GM18517 (cell line): ENCODE measurements at regions not wholly inside any gene's neighbourhood (a gene's known extent, or its start where the extent isn't known, plus 50 kb on each side); places are given as distances from the start of the nearest gene placed in this dataset.

Experiments
- ATAC-seq: cut with Tn5 transposase; IDR thresholded peaks from one replicate; pipeline ENCODE4 v1.9.1; 2021; ENCODE audit warnings: mild to moderate bottlenecking, moderate library complexity; ENCODE audit not compliant: unreplicated experiment

DNA sequence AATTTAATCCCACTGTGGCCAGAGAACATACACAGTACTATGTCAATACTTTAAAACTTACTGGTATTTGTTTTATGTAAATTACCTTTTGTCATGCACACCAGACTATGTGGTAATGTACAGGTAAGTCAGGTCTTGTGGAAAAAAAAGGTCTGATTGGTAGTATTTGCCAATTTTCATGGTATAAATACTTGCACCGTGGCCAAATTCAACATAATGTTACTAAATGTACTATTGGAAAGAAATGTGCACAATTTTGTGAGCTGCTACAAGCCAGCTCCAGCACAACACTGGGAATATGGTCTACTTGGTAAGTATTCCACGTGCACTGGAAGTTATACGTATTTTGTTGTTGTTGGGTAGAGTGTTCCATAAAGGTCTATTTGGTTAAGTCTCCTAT lies 392.5 kb downstream of the RPS24 start:
- ATAC-seq: no peak

DNA sequence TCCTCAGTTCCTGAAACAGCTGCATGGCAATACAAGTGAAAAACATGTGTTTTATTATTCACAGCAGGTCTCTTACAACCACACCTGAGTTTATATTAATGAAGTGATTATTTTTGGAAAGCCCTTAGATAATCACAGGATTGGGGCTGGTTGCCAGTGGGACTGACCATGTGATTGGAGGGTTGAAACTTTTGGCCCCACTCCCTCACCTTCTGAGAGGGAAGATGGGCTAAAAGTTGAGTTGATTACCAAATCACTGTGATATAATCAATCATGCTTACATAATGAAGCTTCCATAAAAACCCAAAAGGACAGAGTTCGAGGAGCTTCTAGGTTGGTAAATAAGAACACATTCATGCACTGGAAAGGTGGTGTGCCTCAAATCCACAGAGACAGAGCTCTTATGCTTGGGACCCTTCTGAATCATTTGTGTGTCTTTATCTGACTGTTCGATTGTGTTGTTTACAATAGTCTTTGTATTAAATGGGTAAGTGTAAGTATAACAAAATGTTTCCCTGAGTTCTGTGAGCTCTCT lies 393.9 kb downstream of the RPS24 start:
- ATAC-seq: no peak

DNA sequence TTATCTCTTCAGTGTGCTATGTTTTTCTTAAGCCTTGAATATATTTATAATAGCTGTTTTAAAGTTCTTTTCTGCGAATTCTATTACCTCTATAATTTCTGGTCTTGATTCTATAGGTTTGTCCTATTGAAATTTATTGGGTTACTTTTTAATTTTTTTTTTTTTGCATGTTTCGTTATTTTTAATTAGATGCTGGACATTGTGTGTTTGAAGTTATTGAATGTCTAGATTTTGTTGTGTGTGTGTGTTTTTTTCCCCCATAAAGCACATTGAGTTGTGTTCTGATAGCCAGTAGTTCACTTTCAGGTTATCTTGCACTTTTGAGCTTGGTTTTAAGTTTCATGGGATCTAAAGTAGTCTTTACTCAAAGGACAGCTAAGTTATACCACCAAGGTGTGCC lies 394.9 kb downstream of the RPS24 start:
- no peak for ATAC-seq

DNA sequence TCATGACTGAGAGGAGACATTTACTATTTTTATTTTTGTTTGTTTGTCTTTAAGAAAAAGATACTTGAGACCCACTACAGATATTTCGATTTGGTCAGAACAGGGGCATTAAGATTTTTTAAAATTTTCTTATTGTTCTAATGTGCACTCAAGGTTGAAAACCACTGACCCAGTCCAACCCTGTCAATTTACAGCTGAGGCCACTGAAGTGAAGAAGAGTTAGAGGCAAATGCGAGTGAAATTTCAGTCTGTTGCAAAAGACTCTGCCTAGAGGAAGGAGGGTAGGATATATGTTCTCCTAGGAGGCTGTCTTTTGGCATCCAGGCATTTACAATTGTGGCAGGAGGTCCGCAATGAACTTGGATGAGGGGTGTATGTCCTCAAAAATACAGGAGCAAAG lies 396.3 kb downstream of the RPS24 start:
- ATAC-seq: no peak

DNA sequence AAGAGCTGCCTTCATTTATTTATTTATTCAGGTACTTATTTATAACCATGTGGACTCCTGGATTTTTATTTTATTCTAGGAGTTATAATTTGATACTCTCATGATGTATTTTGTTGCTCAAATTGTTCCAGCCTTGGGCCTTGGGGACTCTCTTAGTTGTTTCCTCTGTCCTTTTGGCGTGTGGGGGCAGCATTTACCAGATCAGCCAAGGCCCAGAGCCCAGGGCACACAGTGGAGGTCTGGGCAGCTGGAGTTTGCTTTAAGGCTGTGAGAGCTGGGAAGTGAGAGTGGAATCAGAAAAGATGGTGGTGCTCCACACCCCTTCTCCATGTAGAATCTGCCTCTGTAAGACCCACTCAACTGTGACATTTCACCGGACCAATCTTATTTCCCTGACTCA lies 398.9 kb downstream of the RPS24 start:
- ATAC-seq: no peak

DNA sequence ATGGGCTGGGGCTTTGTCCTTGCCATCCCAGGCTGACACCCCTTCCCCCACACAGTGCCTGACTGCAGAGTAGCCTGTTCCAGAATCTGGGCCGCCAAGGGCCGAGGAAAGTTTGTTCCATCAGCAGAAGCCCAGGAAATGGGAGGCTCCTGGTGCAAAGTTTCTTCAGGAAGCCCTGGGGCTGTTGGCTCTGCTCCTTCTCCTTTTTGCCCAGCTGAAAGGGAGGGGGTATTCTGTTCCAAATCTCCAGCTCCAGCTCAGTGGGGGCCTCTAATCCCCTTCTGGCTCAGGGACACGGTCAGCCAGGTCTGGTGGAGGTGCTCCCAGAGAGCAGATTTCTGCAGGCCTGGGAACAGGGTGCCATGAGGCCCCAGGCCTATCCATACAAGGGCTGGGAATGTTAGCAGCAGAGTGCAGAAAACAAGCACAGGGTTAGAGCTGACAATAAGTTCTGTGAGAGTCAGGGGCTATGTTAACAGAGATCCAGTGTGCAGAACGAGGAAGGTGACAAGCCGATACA lies 399.5 kb downstream of the RPS24 start:
- ATAC-seq: no peak

DNA sequence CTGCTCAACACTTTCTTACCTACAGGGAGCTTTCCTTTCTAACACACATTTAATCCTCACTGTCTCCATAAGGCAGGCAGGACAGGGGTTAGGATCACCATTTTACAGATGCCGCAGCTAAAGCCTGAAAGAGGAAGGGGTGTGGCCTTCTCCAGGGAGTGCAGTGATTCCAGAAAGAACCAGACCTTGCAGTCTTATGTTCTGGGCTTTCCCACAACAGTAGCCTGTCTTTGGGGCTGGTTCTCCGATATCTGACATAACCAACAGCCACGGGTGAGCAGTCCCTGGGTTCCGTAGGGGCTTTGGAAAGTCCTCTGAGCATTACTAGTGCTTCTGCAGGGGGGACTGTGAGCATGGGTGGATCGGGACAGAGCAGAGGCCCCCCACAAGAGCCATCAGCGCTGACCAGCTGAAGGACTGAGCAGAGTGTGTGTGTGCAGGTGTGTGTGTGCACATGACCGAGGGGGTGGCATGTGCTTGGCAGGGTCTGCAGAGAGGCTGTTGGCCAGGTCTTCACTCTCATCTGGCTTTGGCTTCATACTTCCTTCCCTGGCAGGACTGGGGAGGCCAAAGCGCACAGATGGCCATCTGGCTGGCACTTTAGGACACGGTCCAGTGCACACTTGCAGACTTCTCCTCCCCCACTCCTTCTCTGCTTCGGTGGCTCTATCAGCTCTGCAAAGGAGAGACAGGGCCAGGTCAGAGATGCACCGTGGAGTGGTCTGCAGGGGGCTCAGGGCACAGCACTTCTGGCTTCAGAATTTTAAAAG lies 400.3 kb downstream of the RPS24 start:
- ATAC-seq: no peak

DNA sequence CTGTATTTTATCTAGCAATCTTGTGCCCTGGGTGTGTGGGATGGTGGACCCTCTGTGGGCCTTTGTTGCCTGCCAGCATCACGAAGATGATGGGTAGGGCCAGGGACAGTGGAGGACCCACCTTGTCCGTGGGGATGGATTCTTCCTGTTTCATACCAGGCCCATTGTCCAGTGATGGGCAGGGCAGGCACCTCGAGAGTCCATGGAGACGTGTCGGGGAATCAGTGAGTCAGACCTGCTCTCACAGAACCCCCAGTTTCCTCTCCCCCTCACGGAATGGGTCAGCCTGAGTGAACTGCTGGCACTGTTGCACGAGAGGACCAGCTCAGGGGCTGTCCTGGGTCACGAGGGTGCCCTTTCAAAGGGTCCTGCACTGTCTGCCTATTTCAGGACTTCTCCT lies 401.2 kb downstream of the RPS24 start:
- ATAC-seq: no peak

DNA sequence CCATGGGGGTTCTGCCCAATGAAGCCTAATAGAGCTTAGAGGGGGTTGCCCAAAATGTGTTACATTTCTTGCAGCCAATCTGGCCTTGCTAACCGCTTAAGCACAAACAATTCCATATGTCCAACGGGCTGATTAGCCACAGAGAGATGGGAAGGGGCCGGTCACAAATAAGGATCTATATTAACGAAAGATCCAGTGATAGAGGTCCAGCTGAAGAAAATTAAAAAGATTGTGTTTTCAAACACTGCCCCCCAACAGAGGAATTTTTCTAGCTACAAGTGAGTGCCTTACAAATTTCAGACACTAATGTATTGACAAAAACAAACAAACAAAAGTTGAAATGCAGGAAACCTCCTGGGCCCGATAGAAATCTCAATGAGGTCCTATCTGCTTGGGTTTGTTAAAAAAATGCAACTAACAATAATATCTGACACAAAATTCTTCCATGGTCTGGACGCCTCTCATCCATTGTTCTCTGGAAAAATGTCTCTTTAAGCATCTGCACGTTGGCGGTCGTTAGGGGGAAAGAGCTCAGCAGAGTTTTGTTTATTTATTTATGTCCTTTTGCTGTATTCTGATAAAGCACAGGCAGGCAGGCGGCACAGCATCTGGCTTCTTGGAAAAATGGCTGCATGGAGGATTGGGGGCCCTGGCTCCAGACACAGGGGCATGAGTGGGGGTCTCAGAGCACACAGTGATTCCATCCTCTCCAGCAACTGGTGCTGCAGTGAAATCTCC lies 402.0 kb downstream of the RPS24 start:
- no peak for ATAC-seq

DNA sequence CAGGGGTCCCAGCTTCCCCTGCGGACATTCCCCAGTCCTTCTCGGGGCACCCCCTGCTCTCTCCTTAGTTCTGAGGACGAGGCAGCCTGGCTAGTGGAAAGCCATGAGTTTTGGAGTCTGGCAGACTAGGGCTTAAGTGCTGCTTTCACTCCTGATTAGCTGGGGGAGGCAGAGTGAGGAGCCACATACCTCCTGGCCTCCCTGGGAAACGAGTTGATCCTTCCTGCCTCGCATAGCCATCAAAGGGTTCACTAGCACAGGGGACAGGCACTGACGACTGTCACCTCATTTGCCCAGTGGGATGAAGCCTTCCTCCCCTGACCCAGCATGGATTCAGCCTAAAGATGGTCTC lies 402.5 kb downstream of the RPS24 start:
- ATAC-seq: no peak

DNA sequence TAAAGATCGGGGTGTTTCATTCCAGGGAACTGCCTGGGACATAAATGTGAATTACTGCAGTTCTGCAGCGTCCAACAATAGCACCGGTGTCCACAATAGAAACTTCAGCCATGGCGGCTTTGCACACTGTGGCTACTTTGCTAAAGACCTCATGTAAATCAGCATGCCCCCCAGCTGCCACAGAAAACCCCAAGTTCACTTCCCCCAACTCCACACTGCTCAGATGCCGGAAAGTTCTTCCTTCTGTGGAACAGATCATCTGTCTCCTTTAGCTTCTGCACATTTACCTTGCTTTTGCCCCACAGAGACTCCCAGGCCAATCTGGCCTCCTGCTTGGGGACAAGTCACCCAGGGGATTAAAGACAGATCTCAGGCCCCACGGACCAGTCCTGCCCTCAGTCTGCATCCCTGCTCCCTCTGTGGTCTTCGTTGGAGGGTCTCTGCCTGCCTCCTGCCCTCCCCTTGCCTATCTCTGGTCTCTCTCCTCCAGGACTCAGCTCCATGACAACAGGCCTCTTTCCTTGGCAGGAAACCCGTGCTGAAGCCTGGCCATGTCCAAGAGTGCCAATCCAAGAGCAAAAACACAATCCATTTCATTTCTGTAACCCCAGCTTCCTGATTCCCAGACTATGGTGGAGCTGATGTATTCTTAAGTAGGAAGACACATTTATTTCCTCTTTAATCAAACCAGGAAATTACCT lies 403.2 kb downstream of the RPS24 start:
- ATAC-seq: no peak

DNA sequence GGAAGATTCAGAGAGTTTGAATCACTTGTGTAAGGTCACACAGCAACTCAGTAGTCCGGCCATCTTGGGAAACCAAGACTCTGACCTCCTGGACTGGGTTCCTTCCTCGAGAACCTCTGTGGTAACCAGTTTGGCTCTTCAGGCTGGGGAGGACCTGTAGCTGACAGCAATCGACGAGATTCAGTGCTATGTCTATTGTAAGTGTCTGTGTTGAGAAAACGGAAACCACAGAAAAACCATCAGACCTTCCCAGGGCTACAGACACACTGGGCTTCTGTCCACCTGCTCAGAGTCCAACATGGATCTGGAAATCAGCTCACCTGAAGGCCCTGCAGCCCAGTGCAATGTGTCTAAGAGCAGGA lies 403.7 kb downstream of the RPS24 start:
- ATAC-seq: no peak

DNA sequence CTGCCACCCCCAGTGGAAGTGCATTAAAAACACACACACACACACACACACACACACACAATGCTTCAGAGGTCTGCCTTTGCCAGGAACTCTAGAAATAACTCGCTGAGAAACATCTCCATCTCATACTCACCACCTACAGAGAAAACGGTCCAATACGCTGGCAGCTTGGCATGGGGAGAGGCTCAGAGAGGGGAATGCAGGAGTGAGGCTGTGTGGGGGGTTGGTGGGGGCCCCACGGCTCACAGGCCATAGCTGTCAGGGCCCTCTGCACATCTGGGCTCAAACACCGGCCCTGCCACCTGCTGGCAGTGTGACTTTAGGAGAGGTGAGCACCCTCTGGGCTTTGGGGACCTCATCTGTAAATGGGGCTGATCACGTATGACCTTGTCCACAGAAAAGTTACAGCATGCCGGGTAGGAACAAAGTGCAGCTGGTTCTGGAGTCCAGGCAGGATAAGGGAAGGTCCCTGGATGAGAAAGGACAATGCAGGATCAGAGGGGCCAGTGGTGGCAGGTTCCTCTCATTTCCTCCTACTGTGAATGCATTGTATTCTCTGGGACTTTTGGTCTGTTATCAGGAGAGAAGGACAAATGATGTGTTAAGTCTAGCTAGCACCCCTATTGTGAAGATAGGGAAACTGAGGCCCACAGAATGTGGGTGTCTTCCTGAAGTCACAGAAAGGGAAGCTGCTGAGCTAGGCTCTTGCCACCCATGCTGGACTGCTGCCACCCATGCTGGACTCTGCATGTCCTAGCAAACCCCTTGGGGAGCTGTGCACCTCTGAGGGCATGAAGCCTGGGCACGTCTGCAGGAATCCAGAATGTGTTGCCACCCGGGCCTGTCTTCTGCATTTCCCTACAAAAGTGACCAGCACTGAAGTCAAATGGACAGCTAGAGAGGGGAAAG lies 404.6 kb downstream of the RPS24 start:
- no peak for ATAC-seq

DNA sequence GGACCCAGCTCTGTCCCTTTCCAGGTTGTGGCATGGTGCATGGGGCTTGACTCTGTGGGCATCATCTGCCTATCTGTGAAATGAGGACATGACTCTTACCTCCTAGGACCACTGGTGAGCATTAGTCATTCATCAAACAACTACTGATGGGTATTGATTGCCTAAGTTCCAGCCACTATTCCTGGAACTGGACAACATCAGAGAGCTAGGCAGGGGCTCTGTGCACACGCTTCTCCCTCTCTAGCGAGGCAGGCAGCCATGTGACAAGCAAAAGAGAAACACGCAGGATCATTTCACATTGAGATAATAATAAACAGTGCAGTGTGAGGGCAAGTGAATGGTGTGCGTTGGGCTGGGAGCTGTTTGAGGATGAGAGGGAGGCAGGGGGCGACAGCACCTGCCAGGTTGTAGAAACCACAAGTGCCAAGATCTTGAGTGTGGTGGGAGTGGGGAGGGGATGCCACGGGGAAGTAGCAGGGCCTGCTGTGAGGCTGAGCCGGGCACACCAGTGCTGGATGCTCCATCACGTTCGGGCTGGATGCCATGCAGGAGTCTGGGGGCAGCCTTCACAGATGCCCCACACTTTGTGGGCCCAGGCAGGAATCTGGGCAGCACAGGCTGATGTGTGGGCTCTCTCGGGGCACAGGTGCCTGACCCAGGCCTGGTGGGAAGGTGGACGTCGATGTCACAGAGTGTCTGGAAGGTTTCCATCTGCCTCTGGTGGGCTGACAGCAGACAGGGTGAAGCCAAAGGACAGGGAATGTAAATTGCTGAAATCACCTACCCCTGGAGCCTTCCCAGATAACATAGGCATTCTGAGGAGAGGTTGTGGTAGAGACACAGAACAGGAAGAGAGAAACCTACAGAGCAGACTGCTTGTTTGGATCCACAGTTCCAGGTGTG lies 405.5 kb downstream of the RPS24 start:
- ATAC-seq: no peak

DNA sequence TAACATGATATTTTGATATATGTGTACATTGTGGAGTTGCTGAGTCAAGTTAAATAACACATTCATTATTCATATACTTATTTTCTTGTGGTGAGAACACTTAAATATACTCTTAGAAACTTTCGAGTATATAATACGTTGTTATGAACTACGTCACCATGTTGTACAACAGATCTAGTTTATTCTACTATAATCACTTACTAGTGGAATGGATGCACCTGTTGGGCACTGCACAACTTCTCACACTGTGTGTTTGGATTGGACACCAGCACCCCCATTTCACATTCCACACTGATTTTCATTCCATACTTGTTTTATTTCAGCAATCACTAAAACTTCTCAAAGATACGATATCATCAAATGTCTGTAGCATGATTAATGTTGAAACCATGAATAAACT lies 407.3 kb downstream of the RPS24 start:
- no peak for ATAC-seq

DNA sequence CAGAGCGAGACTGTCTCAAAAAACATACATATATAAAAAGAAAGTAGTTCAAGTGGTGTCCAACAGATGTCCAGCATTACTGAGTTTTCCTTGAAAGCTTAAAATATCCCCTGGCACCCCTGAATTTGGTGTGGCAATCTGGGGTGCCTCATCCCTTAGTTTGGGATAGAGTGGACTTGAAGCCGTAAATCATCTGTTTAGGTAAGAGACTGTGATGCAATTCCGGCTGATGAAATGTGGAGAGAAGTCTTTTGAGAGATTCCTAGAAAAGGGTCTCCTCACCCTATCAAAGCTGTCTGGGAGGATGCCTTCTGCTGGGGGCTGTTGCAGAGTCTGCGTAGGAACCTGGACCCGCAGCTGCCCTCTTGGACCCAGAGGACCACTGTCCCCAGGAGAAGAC lies 408.0 kb downstream of the RPS24 start:
- ATAC-seq: no peak

DNA sequence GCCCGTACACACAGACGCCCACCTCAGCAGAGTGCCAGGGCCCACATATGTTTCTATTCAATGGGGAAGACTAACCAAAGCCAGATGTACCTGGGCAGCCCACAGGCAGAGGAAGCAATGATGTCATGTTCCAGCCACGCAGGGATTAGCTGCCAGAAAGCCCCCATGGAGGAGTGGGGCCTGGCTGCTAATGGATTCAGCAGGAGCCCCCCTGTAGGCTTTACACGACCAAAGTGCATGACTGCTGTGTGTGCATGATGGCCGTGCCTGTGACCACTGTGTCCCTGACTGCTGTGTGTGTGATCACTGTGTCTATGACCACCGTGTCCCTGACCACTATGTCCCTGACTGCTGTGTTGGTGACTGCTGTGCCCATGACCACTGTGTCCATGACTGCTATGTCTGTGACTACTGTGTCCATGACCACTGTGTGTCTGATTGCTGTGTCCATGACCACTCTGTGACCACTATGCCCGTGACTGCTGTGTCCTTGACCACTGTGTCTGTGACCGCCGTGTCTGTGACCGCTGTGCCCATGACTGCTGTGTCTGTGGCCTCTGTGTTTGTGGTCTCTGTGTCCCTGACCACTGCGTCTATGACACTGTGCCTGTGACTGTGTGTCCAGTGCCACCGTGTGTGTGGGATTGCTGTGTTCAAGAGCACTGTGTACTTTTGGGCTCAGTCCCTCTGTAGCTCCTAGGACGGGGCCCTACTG lies 409.3 kb downstream of the RPS24 start:
- ATAC-seq: no peak

DNA sequence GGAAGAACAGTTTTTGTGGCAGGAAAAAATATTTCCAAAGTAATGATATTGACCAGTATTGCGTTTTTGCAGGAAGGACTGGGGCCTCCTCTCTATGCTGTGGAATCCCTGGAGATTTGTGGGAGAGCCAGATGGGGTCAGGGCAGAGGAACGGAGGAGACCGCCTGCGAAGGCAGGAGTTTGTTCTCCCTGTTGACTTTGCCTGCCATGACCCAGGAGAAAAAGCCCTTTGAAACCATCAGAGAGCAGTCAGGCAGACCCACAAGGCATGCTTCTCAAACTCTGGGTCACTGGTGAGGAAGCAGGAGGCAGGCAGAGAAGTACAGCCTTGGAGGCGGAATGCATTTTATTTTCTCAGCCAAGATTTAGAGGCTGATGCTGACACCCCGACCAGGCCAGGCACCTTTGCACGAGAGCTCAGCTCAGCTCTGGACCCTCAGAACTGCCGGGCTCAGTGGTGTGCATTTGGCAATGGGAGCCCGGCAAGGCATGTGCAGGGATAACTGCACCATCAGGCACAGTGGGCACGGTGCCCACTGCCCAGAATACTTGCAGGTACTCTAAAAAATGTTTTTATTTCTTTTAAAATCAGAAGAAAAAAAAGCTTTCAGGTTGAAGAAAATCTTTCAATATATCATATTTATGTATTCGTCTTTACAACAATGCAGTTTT lies 410.4 kb downstream of the RPS24 start:
- ATAC-seq: no peak
